ENCODE measurements at regions not wholly inside any gene's neighbourhood (a gene's known extent, or its start where the extent isn't known, plus 50 kb on each side); places are given as distances from the start of the nearest gene placed in this dataset.

DNA sequence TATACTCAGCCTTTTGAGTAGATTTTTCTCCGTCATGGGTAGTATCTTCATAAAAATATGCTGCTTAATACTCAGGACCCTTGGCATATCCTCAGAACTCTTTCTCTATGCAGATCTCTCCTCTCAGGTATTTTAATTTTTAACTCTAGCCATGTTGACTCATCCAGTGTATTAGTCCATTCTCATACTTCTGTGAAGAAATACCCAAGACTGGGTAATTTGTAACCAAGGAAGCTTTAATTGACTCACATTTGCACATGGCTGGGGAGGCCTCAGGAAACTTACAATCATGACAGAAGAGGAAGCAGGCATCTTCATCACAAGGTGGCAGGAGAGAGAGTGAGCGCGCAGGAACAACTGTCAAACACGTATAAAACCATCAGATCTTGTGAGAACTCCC lies 129.3 kb upstream of the CD96 start:
- TF ChIP-seq, protein P1, sequence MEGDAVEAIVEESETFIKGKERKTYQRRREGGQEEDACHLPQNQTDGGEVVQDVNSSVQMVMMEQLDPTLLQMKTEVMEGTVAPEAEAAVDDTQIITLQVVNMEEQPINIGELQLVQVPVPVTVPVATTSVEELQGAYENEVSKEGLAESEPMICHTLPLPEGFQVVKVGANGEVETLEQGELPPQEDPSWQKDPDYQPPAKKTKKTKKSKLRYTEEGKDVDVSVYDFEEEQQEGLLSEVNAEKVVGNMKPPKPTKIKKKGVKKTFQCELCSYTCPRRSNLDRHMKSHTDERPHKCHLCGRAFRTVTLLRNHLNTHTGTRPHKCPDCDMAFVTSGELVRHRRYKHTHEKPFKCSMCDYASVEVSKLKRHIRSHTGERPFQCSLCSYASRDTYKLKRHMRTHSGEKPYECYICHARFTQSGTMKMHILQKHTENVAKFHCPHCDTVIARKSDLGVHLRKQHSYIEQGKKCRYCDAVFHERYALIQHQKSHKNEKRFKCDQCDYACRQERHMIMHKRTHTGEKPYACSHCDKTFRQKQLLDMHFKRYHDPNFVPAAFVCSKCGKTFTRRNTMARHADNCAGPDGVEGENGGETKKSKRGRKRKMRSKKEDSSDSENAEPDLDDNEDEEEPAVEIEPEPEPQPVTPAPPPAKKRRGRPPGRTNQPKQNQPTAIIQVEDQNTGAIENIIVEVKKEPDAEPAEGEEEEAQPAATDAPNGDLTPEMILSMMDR (IDR thresholded peaks at IDR 0.05 in 2 of 3, conservative IDR thresholded peaks at IDR 0.05 in 1 of 3; ENCODE audit: insufficient read depth in 2 of 3, low read depth in 1 of 3, low read length in 3 of 3): no peak
- TF ChIP-seq ELF4 (CRISPR knock-in tag; IDR thresholded peaks at IDR 0.05): no peak
- TF ChIP-seq, protein P2, sequence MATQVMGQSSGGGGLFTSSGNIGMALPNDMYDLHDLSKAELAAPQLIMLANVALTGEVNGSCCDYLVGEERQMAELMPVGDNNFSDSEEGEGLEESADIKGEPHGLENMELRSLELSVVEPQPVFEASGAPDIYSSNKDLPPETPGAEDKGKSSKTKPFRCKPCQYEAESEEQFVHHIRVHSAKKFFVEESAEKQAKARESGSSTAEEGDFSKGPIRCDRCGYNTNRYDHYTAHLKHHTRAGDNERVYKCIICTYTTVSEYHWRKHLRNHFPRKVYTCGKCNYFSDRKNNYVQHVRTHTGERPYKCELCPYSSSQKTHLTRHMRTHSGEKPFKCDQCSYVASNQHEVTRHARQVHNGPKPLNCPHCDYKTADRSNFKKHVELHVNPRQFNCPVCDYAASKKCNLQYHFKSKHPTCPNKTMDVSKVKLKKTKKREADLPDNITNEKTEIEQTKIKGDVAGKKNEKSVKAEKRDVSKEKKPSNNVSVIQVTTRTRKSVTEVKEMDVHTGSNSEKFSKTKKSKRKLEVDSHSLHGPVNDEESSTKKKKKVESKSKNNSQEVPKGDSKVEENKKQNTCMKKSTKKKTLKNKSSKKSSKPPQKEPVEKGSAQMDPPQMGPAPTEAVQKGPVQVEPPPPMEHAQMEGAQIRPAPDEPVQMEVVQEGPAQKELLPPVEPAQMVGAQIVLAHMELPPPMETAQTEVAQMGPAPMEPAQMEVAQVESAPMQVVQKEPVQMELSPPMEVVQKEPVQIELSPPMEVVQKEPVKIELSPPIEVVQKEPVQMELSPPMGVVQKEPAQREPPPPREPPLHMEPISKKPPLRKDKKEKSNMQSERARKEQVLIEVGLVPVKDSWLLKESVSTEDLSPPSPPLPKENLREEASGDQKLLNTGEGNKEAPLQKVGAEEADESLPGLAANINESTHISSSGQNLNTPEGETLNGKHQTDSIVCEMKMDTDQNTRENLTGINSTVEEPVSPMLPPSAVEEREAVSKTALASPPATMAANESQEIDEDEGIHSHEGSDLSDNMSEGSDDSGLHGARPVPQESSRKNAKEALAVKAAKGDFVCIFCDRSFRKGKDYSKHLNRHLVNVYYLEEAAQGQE (IDR thresholded peaks at IDR 0.05; ENCODE audit: borderline replicate concordance): no peak
- TF ChIP-seq, protein P2 (CRISPR knock-in tag; IDR thresholded peaks at IDR 0.05; ENCODE audit: low read depth): no peak
